Calu3 (cell line): ENCODE measurements at regions not wholly inside any gene's neighbourhood (a gene's known extent, or its start where the extent isn't known, plus 50 kb on each side); places are given as distances from the start of the nearest gene placed in this dataset.

Experiments used
- BruUV-seq: library from RNA; stranded (reverse); fragments of 400-500 nt; replicated peaks from 2 replicates; lab custom pipeline; 2021; lab: Mats Ljungman, UMichigan
- CTCF ChIA-PET: fragments of 300-600 bp; sonication (Branson Sonifier 250); formaldehyde crosslinking; loops from one replicate; lab custom pipeline; 2022; ENCODE audit warnings: antibody characterized with exemption; lab: Charles Lee
- DNase-seq: peaks from one replicate; pipeline ENCODE4 v3.0.0; 2022
- H3K27ac Mint-ChIP-seq: one replicate; pipeline ENCODE4 v1.8.0; 2022; ENCODE audit warnings: mixed read lengths; ENCODE audit not compliant: unreplicated experiment
- H3K27me3 Mint-ChIP-seq: one replicate; pipeline ENCODE4 v1.8.0; 2022; ENCODE audit warnings: mixed read lengths; ENCODE audit not compliant: unreplicated experiment
- H3K36me3 Mint-ChIP-seq: one replicate; pipeline ENCODE4 v1.8.0; 2022; ENCODE audit warnings: mild to moderate bottlenecking, moderate library complexity, mixed read lengths; ENCODE audit not compliant: insufficient read depth, unreplicated experiment
- H3K4me1 Mint-ChIP-seq: one replicate; pipeline ENCODE4 v1.8.0; 2022; ENCODE audit warnings: mild to moderate bottlenecking, low read depth, mixed read lengths; ENCODE audit not compliant: unreplicated experiment
- H3K4me3 Mint-ChIP-seq: one replicate; pipeline ENCODE4 v1.8.0; 2022; ENCODE audit warnings: mild to moderate bottlenecking, low read depth, moderate library complexity, mixed read lengths; ENCODE audit not compliant: unreplicated experiment
- H3K9me3 Mint-ChIP-seq: one replicate; pipeline ENCODE4 v1.8.0; 2022; ENCODE audit warnings: low read depth, mixed read lengths; ENCODE audit not compliant: unreplicated experiment
- intact Hi-C: fragments of 100-400 bp; cut with micrococcal nuclease; formaldehyde crosslinking; loops from one replicate; pipeline ENCODE4 v1.10.0; 2022; ENCODE audit not compliant: unreplicated experiment
- TF ChIP-seq, protein P1 (sequence below): fragments of 200-600 bp; IDR thresholded peaks from one replicate; pipeline ENCODE4 v1.8.0; 2022; ENCODE audit warnings: antibody characterized with exemption; ENCODE audit not compliant: unreplicated experiment

DNA sequence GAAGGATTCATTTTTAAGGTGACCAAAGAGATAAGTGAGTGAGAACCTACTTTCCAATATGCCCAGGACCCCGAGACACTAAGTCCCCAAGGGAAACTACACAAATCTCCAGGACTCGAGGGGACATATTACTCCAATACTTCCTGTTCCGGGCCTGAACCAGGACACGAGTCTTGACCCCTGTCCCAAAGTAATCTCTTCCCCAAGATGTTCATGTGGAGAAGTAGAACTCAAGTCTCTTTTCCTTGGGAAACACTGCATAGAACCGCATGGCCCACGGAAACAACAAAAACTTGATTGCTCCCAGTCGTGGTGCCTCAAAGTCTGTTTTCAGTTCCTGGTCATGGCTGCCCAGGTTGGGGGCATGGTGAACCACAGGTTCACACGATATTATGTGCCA lies 87.2 kb upstream of the ZEB2 start:
- BruUV-seq, result no TSS peak
- intact Hi-C loops, result no loop called here
- Mint-ChIP-seq H3K4me3 (no peak overlapping the region), H3K36me3 (no peaks in the 10 kb centered on the region), H3K9me3 (no peaks in the 10 kb centered on the region), H3K4me1 (no peaks in the 10 kb centered on the region), H3K27me3 (no peaks in the 10 kb centered on the region), H3K27ac (no peak overlapping the region)
- CTCF ChIA-PET, result no interaction called here
- TF ChIP-seq, protein P1, sequence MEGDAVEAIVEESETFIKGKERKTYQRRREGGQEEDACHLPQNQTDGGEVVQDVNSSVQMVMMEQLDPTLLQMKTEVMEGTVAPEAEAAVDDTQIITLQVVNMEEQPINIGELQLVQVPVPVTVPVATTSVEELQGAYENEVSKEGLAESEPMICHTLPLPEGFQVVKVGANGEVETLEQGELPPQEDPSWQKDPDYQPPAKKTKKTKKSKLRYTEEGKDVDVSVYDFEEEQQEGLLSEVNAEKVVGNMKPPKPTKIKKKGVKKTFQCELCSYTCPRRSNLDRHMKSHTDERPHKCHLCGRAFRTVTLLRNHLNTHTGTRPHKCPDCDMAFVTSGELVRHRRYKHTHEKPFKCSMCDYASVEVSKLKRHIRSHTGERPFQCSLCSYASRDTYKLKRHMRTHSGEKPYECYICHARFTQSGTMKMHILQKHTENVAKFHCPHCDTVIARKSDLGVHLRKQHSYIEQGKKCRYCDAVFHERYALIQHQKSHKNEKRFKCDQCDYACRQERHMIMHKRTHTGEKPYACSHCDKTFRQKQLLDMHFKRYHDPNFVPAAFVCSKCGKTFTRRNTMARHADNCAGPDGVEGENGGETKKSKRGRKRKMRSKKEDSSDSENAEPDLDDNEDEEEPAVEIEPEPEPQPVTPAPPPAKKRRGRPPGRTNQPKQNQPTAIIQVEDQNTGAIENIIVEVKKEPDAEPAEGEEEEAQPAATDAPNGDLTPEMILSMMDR, result no peak
- DNase-seq, result no peak

DNA sequence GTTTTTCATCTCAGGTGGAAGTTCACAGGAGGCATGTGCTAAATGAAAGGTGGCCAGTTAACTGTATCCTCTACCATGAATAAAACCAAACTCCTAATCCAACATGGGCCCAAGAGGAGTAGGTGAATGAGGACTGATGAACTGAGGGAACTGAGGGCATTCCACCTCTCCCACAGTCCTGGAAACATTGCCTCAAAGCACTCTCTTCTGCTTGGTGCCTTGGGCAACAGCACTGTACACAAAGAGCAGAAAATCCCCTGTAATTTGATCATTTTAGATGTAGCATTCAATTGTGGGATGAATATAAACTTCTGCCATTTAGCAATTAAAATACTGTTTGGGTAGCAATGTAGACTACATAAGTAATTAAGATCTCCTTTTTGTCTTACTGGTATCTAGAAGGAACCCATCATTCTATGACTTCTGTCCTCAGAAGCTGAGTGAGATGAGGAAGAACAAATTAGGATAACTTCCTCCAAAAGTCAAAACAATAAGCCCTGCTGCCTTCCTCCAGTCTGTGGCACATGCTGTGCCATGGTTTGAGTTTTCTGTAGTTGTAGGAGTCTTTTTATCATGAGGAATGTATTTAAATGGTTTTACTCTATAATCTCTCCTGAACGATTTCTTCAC lies 86.7 kb upstream of the ZEB2 start:
- no peaks in the 10 kb centered on the region for H3K4me1 Mint-ChIP-seq

DNA sequence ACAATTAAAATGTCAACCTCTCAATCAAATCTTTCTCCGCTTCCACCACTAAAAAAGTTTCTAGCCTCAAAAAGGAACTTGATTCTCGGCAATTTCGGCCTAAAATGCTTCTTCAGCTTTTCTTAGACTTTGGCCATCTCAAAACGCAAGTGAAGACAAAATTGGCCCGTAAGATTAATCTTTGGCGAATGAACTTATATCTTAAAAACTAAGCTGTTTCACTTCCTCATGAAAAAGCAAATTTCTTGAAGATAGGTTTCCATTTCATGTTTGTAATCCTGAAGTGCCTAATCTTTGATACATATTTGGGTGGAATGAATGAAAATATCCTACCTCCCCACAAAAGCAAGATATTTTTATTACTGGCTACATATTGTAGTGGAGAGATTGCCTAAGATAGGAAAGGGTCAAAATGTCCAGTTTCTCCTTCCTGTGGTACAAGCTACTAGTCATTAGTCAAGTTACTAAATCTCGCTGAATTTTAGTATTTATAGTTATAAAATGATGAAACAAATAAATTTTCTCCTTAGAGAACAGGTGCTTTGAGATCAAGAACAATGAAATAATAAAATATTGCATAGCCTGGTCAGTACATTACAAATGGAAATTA lies 85.4 kb upstream of the ZEB2 start:
- intact Hi-C loops, result no loop called here
- CTCF ChIA-PET, result no interaction called here
- no peak for DNase-seq
- Mint-ChIP-seq H3K4me1 (no peaks in the 10 kb centered on the region), H3K36me3 (no peaks in the 10 kb centered on the region), H3K27ac (no peak overlapping the region), H3K27me3 (no peaks in the 10 kb centered on the region), H3K4me3 (no peak overlapping the region), H3K9me3 (no peaks in the 10 kb centered on the region)
- no TSS peak for BruUV-seq
- TF ChIP-seq, protein P1, result no peak

More for the DNA sequence above, 86.7 kb upstream of the ZEB2 start:
- no peaks in the 10 kb centered on the region for H3K27me3 Mint-ChIP-seq
- TF ChIP-seq, protein P1, result no peak
- no peaks in the 10 kb centered on the region for H3K9me3 Mint-ChIP-seq
- H3K4me3 Mint-ChIP-seq, result no peak overlapping the region
- no peaks in the 10 kb centered on the region for H3K36me3 Mint-ChIP-seq
- BruUV-seq, result no TSS peak
- no peak for DNase-seq
- intact Hi-C loops, result no loop called here
- CTCF ChIA-PET, result no interaction called here
- H3K27ac Mint-ChIP-seq, result no peak overlapping the region

DNA sequence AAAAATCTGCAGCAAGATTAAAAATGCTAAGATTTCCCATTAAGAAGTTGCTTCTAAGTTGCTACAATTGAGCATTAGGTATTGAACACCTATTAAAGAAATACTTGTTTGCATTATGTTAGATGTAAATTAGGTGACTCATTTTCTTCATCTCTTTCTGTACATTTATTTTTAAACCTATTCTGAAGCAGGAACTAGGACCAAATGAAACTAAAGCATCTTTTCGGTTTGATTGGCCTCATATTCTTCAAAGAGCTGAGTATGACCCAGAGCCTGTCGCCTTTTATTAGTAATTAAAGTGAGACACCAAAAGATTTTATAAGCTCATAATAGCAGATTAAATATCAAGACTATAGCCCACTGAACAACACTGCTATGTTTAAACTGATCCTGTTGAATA lies 83.4 kb upstream of the ZEB2 start:
- no peaks in the 10 kb centered on the region for H3K27me3 Mint-ChIP-seq
- TF ChIP-seq, protein P1, result no peak
- DNase-seq, result no peak
- intact Hi-C loops, result no loop called here
- no peak overlapping the region for H3K27ac Mint-ChIP-seq
- H3K9me3 Mint-ChIP-seq, result peaks cover 2% of the 10 kb centered on the region
- BruUV-seq, result no TSS peak
- H3K4me3 Mint-ChIP-seq, result no peak overlapping the region
- CTCF ChIA-PET, result no interaction called here
- no peaks in the 10 kb centered on the region for H3K4me1 Mint-ChIP-seq
- no peaks in the 10 kb centered on the region for H3K36me3 Mint-ChIP-seq
